K562 (cell line): ENCODE measurements at regions not wholly inside any gene's neighbourhood (a gene's known extent, or its start where the extent isn't known, plus 50 kb on each side); places are given as distances from the start of the nearest gene placed in this dataset.

Source experiments
- CBFA2T2 ChIP-seq: fragments of 450-650 bp; conservative IDR thresholded peaks from 2 replicates; pipeline ENCODE4 v1.6.1; 2017; ENCODE audit warnings: mild to moderate bottlenecking
- CBX3 ChIP-seq, 2 experiments: IDR thresholded peaks; 1 replicate in 1 of 2; 2 replicates in 1 of 2; pipeline ENCODE4 v1.6.1; 2012; ENCODE audit warnings: inconsistent platforms in 2 of 2, low read length in 2 of 2, borderline replicate concordance in 1 of 2, control low read depth in 1 of 2
- DNMT1 ChIP-seq: fragments of 450-650 bp; IDR thresholded peaks from 2 replicates; pipeline ENCODE4 v1.6.1; 2016; ENCODE audit warnings: antibody characterized with exemption, mild to moderate bottlenecking
- HDAC3 ChIP-seq: fragments of 450-650 bp; IDR thresholded peaks from 2 replicates; pipeline ENCODE4 v1.6.1; 2018; ENCODE audit warnings: borderline replicate concordance, mild to moderate bottlenecking, moderate library complexity; ENCODE audit not compliant: partially characterized antibody
- HMBOX1 ChIP-seq: sonication (generic); IDR thresholded peaks from 2 replicates; pipeline ENCODE4 v1.6.1; 2016
- IRF2 ChIP-seq: sonication (generic); formaldehyde crosslinking; IDR thresholded peaks from 2 replicates; pipeline ENCODE4 v1.8.1; 2022; ENCODE audit warnings: mild to moderate bottlenecking, missing genetic modification reagents
- LEF1 ChIP-seq: fragments of 450-650 bp; IDR thresholded peaks from 2 replicates; pipeline ENCODE4 v1.6.1; 2016; ENCODE audit warnings: mild to moderate bottlenecking
- MCM5 ChIP-seq: fragments of 450-650 bp; IDR thresholded peaks from 2 replicates; pipeline ENCODE4 v1.6.1; 2016; ENCODE audit warnings: low read depth
- MTA3 ChIP-seq: fragments of 450-650 bp; formaldehyde crosslinking; IDR thresholded peaks from 2 replicates; pipeline ENCODE4 v1.6.1; 2017; ENCODE audit warnings: mild to moderate bottlenecking, borderline replicate concordance
- NCOA6 ChIP-seq: fragments of 450-650 bp; IDR thresholded peaks from 2 replicates; pipeline ENCODE4 v1.6.1; 2017; ENCODE audit warnings: mild to moderate bottlenecking
- PHF8 ChIP-seq: fragments of 200-600 bp; sonication (generic); IDR thresholded peaks from 2 replicates; pipeline ENCODE4 v1.6.1; 2012; ENCODE audit warnings: mixed run types, mild to moderate bottlenecking, inconsistent platforms, low read length, moderate library complexity, borderline replicate concordance
- POLR2H ChIP-seq: IDR thresholded peaks from 2 replicates; pipeline ENCODE4 v1.6.1; 2016; ENCODE audit warnings: missing genetic modification characterization, low read depth, mild to moderate bottlenecking, control low read depth, missing compliant biosample characterization, moderate library complexity
- RBFOX2 ChIP-seq: fragments of 200-400 bp; formaldehyde crosslinking; IDR thresholded peaks from 2 replicates; pipeline ENCODE4 v1.6.1; 2017; ENCODE audit warnings: low read depth, mild to moderate bottlenecking, low read length, moderate library complexity
- TAF9B ChIP-seq: fragments of 450-650 bp; IDR thresholded peaks from 2 replicates; pipeline ENCODE4 v1.6.1; 2018; ENCODE audit warnings: mild to moderate bottlenecking; ENCODE audit not compliant: partially characterized antibody
- XRCC3 ChIP-seq: fragments of 450-650 bp; IDR thresholded peaks from 2 replicates; pipeline ENCODE4 v1.6.1; 2017; ENCODE audit warnings: mild to moderate bottlenecking, moderate library complexity
- YY1 ChIP-seq, 3 experiments: IDR thresholded peaks; 2 replicates each; pipeline ENCODE4 v1.6.1; 2011; ENCODE audit warnings: low read length in 2 of 3, mild to moderate bottlenecking in 2 of 3, moderate library complexity in 2 of 3, borderline replicate concordance in 1 of 3, control low read depth in 1 of 3, low read depth in 1 of 3; ENCODE audit not compliant: insufficient read depth in 3 of 3, insufficient replicate concordance in 2 of 3, control insufficient read depth in 1 of 3, insufficient read length in 1 of 3; ENCODE audit errors: extremely low read depth in 1 of 3
- ZFP36 ChIP-seq: fragments of 150-350 bp; IDR thresholded peaks from 2 replicates; pipeline ENCODE4 v1.6.1; 2018; ENCODE audit warnings: low read length, low read depth; ENCODE audit not compliant: partially characterized antibody
- ZNF41 ChIP-seq: fragments of 250-450 bp; sonication (Bioruptor Pico); conservative IDR thresholded peaks from 2 replicates; pipeline ENCODE4 v1.4.0; 2020; ENCODE audit warnings: mild to moderate bottlenecking
- TF ChIP-seq, protein P1 (sequence below), 3 experiments: fragments of 200-800 bp in 1 of 3; sonication (Bioruptor generic) in 1 of 3; sonication (generic) in 1 of 3; formaldehyde crosslinking in 1 of 3; IDR thresholded peaks; 2 replicates each; pipeline versions ENCODE4 v1.6.1 to v1.8.0; 2016 to 2022; ENCODE audit warnings: mild to moderate bottlenecking in 2 of 3, missing compliant biosample characterization in 2 of 3, missing genetic modification characterization in 2 of 3, missing genetic modification reagents in 1 of 3
- TF ChIP-seq, protein P2 (sequence below), 2 experiments: fragments of 450-650 bp; IDR thresholded peaks; 2 replicates each; pipeline ENCODE4 v1.6.1; 2016
- TF ChIP-seq, protein P3 (sequence below): fragments of 450-650 bp; IDR thresholded peaks from 2 replicates; pipeline ENCODE4 v1.6.1; 2016; ENCODE audit warnings: borderline replicate concordance

GRCh38 chr6:118709859-118710350 is 58.5 kb upstream of the CEP85L start (continued):
- TF ChIP-seq NCOA6, result peak; percentile 2; the same call in 1 of the 2 replicates
- no peak for TF ChIP-seq DNMT1
- peak; percentile 74; the same call in 1 of the 2 replicates for TF ChIP-seq HMBOX1
- TF ChIP-seq, protein P1, sequence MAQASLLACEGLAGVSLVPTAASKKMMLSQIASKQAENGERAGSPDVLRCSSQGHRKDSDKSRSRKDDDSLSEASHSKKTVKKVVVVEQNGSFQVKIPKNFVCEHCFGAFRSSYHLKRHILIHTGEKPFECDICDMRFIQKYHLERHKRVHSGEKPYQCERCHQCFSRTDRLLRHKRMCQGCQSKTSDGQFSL (CRISPR knock-in tag; IDR thresholded peaks at IDR 0.05), result no peak
- TF ChIP-seq, protein P1 (tag; IDR thresholded peaks at IDR 0.05), result 0 out of 4 replicates have a peak, but pooled peaks of 1 of the 2 experiments have one; percentile 5
- peak; percentile 11 for TF ChIP-seq HDAC3
- peak in 1 of 2 experiments; percentile 66; a peak in 1 of 3 replicates for TF ChIP-seq CBX3 (IDR thresholded peaks at IDR 0.05; ENCODE audit: borderline replicate concordance in 1 of 2, low read length in 2 of 2)
- TF ChIP-seq, protein P2, sequence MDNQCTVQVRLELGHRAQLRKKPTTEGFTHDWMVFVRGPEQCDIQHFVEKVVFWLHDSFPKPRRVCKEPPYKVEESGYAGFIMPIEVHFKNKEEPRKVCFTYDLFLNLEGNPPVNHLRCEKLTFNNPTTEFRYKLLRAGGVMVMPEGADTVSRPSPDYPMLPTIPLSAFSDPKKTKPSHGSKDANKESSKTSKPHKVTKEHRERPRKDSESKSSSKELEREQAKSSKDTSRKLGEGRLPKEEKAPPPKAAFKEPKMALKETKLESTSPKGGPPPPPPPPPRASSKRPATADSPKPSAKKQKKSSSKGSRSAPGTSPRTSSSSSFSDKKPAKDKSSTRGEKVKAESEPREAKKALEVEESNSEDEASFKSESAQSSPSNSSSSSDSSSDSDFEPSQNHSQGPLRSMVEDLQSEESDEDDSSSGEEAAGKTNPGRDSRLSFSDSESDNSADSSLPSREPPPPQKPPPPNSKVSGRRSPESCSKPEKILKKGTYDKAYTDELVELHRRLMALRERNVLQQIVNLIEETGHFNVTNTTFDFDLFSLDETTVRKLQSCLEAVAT (IDR thresholded peaks at IDR 0.05), result no peak
- 0 out of 2 replicates have a peak, but pooled peaks have one; percentile 15 for TF ChIP-seq PHF8
- TF ChIP-seq, protein P3, sequence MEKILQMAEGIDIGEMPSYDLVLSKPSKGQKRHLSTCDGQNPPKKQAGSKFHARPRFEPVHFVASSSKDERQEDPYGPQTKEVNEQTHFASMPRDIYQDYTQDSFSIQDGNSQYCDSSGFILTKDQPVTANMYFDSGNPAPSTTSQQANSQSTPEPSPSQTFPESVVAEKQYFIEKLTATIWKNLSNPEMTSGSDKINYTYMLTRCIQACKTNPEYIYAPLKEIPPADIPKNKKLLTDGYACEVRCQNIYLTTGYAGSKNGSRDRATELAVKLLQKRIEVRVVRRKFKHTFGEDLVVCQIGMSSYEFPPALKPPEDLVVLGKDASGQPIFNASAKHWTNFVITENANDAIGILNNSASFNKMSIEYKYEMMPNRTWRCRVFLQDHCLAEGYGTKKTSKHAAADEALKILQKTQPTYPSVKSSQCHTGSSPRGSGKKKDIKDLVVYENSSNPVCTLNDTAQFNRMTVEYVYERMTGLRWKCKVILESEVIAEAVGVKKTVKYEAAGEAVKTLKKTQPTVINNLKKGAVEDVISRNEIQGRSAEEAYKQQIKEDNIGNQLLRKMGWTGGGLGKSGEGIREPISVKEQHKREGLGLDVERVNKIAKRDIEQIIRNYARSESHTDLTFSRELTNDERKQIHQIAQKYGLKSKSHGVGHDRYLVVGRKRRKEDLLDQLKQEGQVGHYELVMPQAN, result no peak
- TF ChIP-seq ZNF41 (CRISPR knock-in tag), result no peak
- TF ChIP-seq RBFOX2, result 0 out of 2 replicates have a peak, but pooled peaks have one; percentile 2
- TF ChIP-seq YY1 (IDR thresholded peaks at IDR 0.05; ENCODE audit: borderline replicate concordance in 1 of 3, control insufficient read depth in 1 of 3, extremely low read depth in 1 of 3, insufficient read depth in 3 of 3, insufficient read length in 1 of 3, insufficient replicate concordance in 2 of 3, low read depth in 1 of 3, low read length in 2 of 3), result peak in 1 of 3 experiments; percentile 56
- TF ChIP-seq LEF1, result no peak
- no peak for TF ChIP-seq ZFP36
- no peak for TF ChIP-seq MCM5
- TF ChIP-seq MTA3, result peak; percentile 12; the same call in 1 of the 2 replicates
- TF ChIP-seq TAF9B, result no peak
- peak; percentile 86 for TF ChIP-seq POLR2H (tag)
- no peak for TF ChIP-seq XRCC3
- TF ChIP-seq IRF2, result no peak
- TF ChIP-seq CBFA2T2, result no peak
